ENCODE measurements at regions not wholly inside any gene's neighbourhood (a gene's known extent, or its start where the extent isn't known, plus 50 kb on each side); places are given as distances from the start of the nearest gene placed in this dataset.

- TF ChIP-seq, protein P1, sequence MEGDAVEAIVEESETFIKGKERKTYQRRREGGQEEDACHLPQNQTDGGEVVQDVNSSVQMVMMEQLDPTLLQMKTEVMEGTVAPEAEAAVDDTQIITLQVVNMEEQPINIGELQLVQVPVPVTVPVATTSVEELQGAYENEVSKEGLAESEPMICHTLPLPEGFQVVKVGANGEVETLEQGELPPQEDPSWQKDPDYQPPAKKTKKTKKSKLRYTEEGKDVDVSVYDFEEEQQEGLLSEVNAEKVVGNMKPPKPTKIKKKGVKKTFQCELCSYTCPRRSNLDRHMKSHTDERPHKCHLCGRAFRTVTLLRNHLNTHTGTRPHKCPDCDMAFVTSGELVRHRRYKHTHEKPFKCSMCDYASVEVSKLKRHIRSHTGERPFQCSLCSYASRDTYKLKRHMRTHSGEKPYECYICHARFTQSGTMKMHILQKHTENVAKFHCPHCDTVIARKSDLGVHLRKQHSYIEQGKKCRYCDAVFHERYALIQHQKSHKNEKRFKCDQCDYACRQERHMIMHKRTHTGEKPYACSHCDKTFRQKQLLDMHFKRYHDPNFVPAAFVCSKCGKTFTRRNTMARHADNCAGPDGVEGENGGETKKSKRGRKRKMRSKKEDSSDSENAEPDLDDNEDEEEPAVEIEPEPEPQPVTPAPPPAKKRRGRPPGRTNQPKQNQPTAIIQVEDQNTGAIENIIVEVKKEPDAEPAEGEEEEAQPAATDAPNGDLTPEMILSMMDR (IDR thresholded peaks at IDR 0.05), result no peak
- no peak for TF ChIP-seq POLR2AphosphoS5 (IDR thresholded peaks at IDR 0.05; ENCODE audit: low read depth, low read length)
Measured at GRCh38 chr3:16728770-16729745, 123.8 kb upstream of the DAZL start.

Measured in Panc1 (cell line).